Neutrophil (primary cell): ENCODE measurements at regions not wholly inside any gene's neighbourhood (a gene's known extent, or its start where the extent isn't known, plus 50 kb on each side); places are given as distances from the start of the nearest gene placed in this dataset.

Experiments used
- H3K27ac ChIP-seq: fragments of 200-600 bp; sonication (generic); 2 replicates; pipeline ENCODE4 v1.5.1; 2016; ENCODE audit warnings: mild to moderate bottlenecking, moderate library complexity
- H3K27me3 ChIP-seq: fragments of 200-600 bp; sonication (generic); 2 replicates; pipeline ENCODE4 v1.6.0; 2016; ENCODE audit warnings: mild to moderate bottlenecking
- H3K36me3 ChIP-seq: fragments of 200-600 bp; sonication (generic); 2 replicates; pipeline ENCODE4 v1.5.1; 2017
- H3K4me1 ChIP-seq, 2 experiments: fragments of 200-600 bp in 1 of 2; sonication (generic) in 1 of 2; 1 replicate in 1 of 2; 2 replicates in 1 of 2; pipeline versions ENCODE4 v1.5.1 to v1.6.1; 2013 to 2016; ENCODE audit warnings: low read depth in 1 of 2, low read length in 1 of 2, mild to moderate bottlenecking in 1 of 2, moderate library complexity in 1 of 2; ENCODE audit not compliant: control insufficient read depth in 1 of 2, insufficient read depth in 1 of 2
- H3K4me3 ChIP-seq, 2 experiments: fragments of 200-600 bp in 1 of 2; sonication (generic) in 1 of 2; 1 replicate in 1 of 2; 2 replicates in 1 of 2; pipeline ENCODE4 v1.5.1; 2013 to 2016; ENCODE audit warnings: low read depth in 1 of 2, low read length in 1 of 2, mild to moderate bottlenecking in 1 of 2, moderate library complexity in 1 of 2
- H3K9me3 ChIP-seq: fragments of 200-600 bp; sonication (generic); 2 replicates; pipeline ENCODE4 v1.5.1; 2016
- TF ChIP-seq, protein P1 (sequence below): fragments of 200-600 bp; sonication (generic); IDR thresholded peaks from 2 replicates; pipeline ENCODE4 v1.5.1; 2016; ENCODE audit warnings: antibody characterized with exemption

DNA sequence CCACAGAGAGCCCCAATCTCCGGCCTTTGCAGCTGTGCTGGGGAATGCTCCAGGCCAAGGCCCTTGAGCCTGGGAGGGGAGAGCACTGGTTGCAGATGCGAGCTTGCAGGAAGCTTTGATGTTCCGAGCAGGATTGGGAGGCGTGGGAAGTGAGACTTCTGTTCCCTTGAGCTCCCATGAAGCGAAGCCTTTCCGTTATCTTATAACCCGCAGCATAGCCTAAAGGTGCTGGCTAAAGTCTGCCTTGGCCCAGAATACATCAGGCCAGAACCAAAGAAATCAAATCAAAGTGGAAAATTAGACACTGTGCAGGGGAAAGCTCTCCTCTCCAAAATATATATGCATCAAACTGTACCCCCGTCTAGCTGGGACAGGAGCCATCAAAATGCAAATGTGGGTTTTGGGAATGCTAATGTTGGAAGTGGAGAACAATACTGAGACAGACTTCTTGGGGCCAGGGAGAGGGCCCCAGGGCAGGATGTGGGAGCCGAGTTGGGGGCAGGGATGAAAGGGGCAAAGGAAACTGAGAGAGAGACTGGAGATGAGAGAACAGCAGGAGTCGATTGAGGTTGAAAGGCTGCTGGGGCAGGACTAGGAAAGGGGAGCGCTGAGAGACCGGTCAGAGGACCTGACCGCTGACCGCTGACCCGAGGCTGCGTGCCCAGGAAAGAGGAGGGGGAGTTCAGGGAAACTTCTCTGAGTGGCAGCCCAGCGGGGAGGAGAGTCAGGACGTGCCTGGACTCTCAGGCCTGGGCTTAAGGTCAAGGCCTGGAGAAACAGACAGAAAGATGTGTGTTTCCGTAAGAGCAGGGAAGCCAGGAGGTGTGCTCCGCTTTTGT lies 152.2 kb upstream of the PARP11 start:
- no peaks in the 10 kb centered on the region for H3K9me3 ChIP-seq
- peaks cover 31% of the 10 kb centered on the region for H3K27me3 ChIP-seq
- no peaks in the 10 kb centered on the region for H3K36me3 ChIP-seq
- peaks cover 0 to 2% of the 10 kb centered on the region in 2 experiments for H3K4me1 ChIP-seq
- no peak overlapping the region for H3K27ac ChIP-seq
- no peak overlapping the region for H3K4me3 ChIP-seq
- TF ChIP-seq, protein P1, sequence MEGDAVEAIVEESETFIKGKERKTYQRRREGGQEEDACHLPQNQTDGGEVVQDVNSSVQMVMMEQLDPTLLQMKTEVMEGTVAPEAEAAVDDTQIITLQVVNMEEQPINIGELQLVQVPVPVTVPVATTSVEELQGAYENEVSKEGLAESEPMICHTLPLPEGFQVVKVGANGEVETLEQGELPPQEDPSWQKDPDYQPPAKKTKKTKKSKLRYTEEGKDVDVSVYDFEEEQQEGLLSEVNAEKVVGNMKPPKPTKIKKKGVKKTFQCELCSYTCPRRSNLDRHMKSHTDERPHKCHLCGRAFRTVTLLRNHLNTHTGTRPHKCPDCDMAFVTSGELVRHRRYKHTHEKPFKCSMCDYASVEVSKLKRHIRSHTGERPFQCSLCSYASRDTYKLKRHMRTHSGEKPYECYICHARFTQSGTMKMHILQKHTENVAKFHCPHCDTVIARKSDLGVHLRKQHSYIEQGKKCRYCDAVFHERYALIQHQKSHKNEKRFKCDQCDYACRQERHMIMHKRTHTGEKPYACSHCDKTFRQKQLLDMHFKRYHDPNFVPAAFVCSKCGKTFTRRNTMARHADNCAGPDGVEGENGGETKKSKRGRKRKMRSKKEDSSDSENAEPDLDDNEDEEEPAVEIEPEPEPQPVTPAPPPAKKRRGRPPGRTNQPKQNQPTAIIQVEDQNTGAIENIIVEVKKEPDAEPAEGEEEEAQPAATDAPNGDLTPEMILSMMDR = no peak

DNA sequence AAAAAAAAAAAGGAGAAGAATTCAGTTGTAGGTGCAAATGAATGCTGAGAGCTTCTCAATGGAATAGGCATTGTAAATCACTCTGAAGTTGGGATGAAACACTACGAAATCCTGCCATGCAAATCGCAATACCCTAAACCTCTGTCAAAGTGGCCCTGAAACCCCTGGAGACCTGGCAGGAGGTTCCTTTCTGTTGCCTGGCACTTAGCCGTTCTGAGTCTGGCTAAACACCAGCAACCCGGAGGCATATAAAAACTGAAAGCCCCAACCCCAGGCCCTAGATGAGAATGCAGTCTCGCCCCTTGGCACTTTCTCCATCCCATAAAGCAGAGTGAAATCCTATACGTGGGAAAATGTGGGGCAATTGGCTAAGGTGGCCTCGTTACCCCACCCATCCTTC lies 151.5 kb upstream of the PARP11 start:
- H3K27ac ChIP-seq = no peak overlapping the region
- H3K9me3 ChIP-seq = no peaks in the 10 kb centered on the region

DNA sequence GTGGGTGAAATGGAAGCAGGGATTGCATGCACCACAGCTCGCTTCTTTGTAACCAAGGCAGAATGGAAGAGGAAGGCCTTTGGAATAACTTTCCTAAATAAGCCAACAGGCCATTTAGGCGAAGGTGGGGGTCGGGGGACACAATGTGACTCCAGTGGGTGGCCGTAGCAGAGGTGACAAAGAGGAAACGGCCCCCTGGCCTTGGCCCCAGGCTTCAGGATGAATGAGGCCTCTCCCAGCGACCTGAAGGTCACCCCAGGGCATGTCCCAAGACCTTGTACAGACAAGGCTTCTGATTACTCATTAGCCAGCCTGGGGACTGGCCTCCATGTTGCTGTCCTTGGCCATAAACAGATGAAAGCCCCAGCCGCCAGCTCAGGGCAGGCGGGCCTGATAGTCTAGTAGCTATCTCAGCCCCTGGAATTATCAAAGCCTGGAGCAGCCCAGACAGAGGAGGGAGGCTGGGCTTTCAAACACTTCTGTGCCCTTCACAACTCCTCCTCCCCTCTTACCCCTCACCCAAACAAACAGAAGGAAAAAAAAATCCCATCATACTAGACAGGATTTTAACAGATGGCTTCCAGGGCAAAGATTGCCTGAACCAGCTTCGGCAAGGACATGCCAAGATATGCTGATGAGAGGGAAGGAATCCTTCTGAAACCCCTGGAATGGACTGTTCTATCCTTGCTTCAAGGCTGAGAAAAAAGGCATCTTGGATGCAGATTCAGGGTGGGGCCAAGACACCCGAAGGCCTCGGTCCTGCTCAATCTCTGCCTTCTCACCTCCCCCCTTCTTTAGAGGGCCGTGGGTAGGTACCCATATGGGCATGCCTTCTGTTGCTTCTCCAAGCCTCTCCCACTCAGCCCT lies 142.3 kb upstream of the PARP11 start:
- H3K36me3 ChIP-seq = no peaks in the 10 kb centered on the region
- no peaks in the 10 kb centered on the region for H3K9me3 ChIP-seq
- no peak overlapping the region for H3K27ac ChIP-seq
- no peak overlapping the region for H3K4me3 ChIP-seq
- TF ChIP-seq, protein P1 = no peak
- no peaks in the 10 kb centered on the region for H3K4me1 ChIP-seq
- no peaks in the 10 kb centered on the region for H3K27me3 ChIP-seq

More for the DNA sequence above, 151.5 kb upstream of the PARP11 start:
- Histone ChIP-seq H3K4me1 (peaks cover 0 to 2% of the 10 kb centered on the region in 2 experiments), H3K27me3 (peaks cover 24% of the 10 kb centered on the region), H3K36me3 (no peaks in the 10 kb centered on the region), H3K4me3 (no peak overlapping the region)
- TF ChIP-seq, protein P1 = no peak

DNA sequence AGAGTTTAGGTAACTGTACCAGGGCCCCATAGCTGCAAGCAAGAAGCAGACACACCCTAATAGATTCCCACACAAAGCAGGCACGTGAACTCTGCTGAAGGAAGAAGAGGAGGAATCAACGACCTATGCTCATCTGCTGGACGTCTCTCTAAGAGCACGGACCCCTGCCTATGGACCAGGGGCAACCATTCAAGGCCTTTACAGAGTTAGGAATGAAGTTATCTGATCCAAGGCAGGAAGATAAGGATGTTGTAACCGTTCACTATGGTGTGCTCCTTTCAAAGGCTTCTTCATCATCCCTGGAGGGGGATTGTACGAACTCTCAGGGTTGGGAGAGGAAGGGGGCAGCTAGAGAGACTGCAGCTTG lies 141.6 kb upstream of the PARP11 start:
- H3K27me3 ChIP-seq = no peaks in the 10 kb centered on the region
- TF ChIP-seq, protein P1 = no peak
- H3K36me3 ChIP-seq = no peaks in the 10 kb centered on the region
- no peaks in the 10 kb centered on the region for H3K4me1 ChIP-seq
- H3K9me3 ChIP-seq = no peaks in the 10 kb centered on the region
- no peak overlapping the region for H3K4me3 ChIP-seq
- no peak overlapping the region for H3K27ac ChIP-seq

DNA sequence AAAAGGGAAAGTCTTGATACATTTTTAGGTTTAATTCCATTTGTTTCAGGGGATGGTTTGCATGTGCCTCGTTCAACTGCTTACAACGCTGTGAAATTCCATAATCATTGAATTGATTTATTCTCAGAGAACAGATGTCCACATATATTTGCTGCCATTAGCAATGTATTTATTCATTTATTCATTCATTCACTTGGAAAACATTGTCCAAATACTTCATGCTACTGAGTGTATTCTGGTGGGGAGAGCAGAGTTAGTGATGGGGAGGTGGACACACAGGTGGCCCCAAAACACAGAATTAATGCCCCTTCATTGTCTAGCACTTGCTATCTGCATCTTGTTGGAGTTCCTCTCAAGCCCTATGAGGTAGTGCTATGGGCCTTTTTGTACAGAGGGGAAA lies 141.2 kb upstream of the PARP11 start:
- no peaks in the 10 kb centered on the region for H3K9me3 ChIP-seq
- TF ChIP-seq, protein P1 = no peak

More for the DNA sequence above, 141.2 kb upstream of the PARP11 start:
- H3K4me3 ChIP-seq = no peak overlapping the region
- no peak overlapping the region for H3K27ac ChIP-seq
- no peaks in the 10 kb centered on the region for H3K27me3 ChIP-seq
- H3K4me1 ChIP-seq = no peaks in the 10 kb centered on the region
- no peaks in the 10 kb centered on the region for H3K36me3 ChIP-seq
